IMR-90 (cell line): ENCODE measurements at regions not wholly inside any gene's neighbourhood (a gene's known extent, or its start where the extent isn't known, plus 50 kb on each side); places are given as distances from the start of the nearest gene placed in this dataset.

Experiments used
- ATAC-seq: fragments of 200-7000 bp; cut with Tn5 transposase; 2 replicates; pipeline ENCODE4 v1.9.1; 2020; ENCODE audit warnings: low read depth, mild to moderate bottlenecking, moderate library complexity
- BruUV-seq: library from RNA; stranded (reverse); fragments of 400-500 nt; replicated peaks from 2 replicates; lab custom pipeline; 2021; lab: Mats Ljungman, UMichigan
- CTCF ChIA-PET: fragments of 300-600 bp; formaldehyde crosslinking; extraction: SDS; loops from one replicate; lab custom pipeline; 2021; ENCODE audit warnings: antibody characterized with exemption; lab: Yijun Ruan, JAX
- POLR2A ChIA-PET: fragments of 300-600 bp; sonication (Branson Sonifier 250); formaldehyde crosslinking; loops from one replicate; lab custom pipeline; 2022; ENCODE audit warnings: antibody characterized with exemption; ENCODE audit not compliant: unreplicated experiment; lab: Charles Lee
- DNase-seq: peaks from one replicate; pipeline ENCODE4 v3.0.0; 2013
- H2AFZ ChIP-seq: replicated peaks from 2 replicates; pipeline ENCODE3; 2013; ENCODE audit warnings: low read length, mild to moderate bottlenecking; ENCODE audit not compliant: poor library complexity
- H2AK5ac ChIP-seq: 2 replicates; pipeline ENCODE4 v1.6.1; 2013; ENCODE audit warnings: low read depth, low read length, inconsistent platforms
- H2AK9ac ChIP-seq: replicated peaks from 2 replicates; pipeline ENCODE3; 2013; ENCODE audit warnings: mild to moderate bottlenecking, low read depth, low read length, moderate library complexity; ENCODE audit not compliant: poor library complexity
- H2BK120ac ChIP-seq: 2 replicates; pipeline ENCODE4 v1.6.1; 2013; ENCODE audit warnings: low read depth, low read length, inconsistent platforms
- H2BK15ac ChIP-seq: 3 replicates; pipeline ENCODE4 v1.6.1; 2013; ENCODE audit warnings: low read depth, low read length, inconsistent platforms
- H2BK20ac ChIP-seq: 2 replicates; pipeline ENCODE4 v1.6.1; 2013; ENCODE audit warnings: low read depth, mild to moderate bottlenecking, inconsistent platforms, low read length, moderate library complexity
- H2BK5ac ChIP-seq: 2 replicates; pipeline ENCODE4 v1.6.1; 2013; ENCODE audit warnings: mild to moderate bottlenecking, low read depth, low read length, inconsistent platforms; ENCODE audit not compliant: poor library complexity, severe bottlenecking
- H3K14ac ChIP-seq: replicated peaks from 2 replicates; pipeline ENCODE4 v1.6.1; 2013; ENCODE audit warnings: low read depth, low read length, inconsistent platforms
- H3K18ac ChIP-seq: 2 replicates; pipeline ENCODE4 v1.6.1; 2013; ENCODE audit warnings: low read depth, low read length, control low read depth
- H3K23ac ChIP-seq: 2 replicates; pipeline ENCODE4 v1.6.1; 2013; ENCODE audit warnings: low read depth, low read length, inconsistent platforms
- H3K27ac ChIP-seq: 2 replicates; pipeline ENCODE4 v1.5.1; 2013; ENCODE audit warnings: mild to moderate bottlenecking, control low read depth, low read length; ENCODE audit not compliant: insufficient read depth
- H3K27me3 ChIP-seq: 2 replicates; pipeline ENCODE4 v1.6.1; 2013; ENCODE audit warnings: low read length; ENCODE audit not compliant: control insufficient read depth, insufficient read depth
- H3K36me3 ChIP-seq: 2 replicates; pipeline ENCODE4 v1.6.1; 2013; ENCODE audit warnings: low read length, mixed read lengths; ENCODE audit not compliant: control insufficient read depth, insufficient read depth
- H3K4ac ChIP-seq: 2 replicates; pipeline ENCODE4 v1.6.1; 2013; ENCODE audit warnings: low read depth, low read length, inconsistent platforms
- H3K4me1 ChIP-seq: 2 replicates; pipeline ENCODE4 v1.6.1; 2013; ENCODE audit warnings: low read length, mixed read lengths; ENCODE audit not compliant: control insufficient read depth, insufficient read depth
- H3K4me2 ChIP-seq: 2 replicates; pipeline ENCODE4 v1.6.1; 2013; ENCODE audit warnings: low read depth, mild to moderate bottlenecking, control low read depth, low read length, moderate library complexity
- H3K4me3 ChIP-seq: 2 replicates; pipeline ENCODE4 v1.5.1; 2013; ENCODE audit warnings: low read depth, mild to moderate bottlenecking, control low read depth, low read length, moderate library complexity; ENCODE audit not compliant: insufficient read depth
- H3K56ac ChIP-seq: 2 replicates; pipeline ENCODE4 v1.6.1; 2013; ENCODE audit warnings: low read length, inconsistent platforms; ENCODE audit not compliant: insufficient read depth; ENCODE audit errors: extremely low read depth
- H3K79me1 ChIP-seq, 2 experiments: 2 replicates each; pipeline ENCODE4 v1.6.1; 2013; ENCODE audit warnings: low read length in 2 of 2, inconsistent platforms in 1 of 2, low read depth in 1 of 2
- H3K9ac ChIP-seq: 2 replicates; pipeline ENCODE4 v1.6.1; 2013; ENCODE audit warnings: low read depth, low read length, control low read depth
- H3K9me1 ChIP-seq: 2 replicates; pipeline ENCODE4 v1.6.1; 2013; ENCODE audit warnings: low read length, inconsistent platforms; ENCODE audit not compliant: insufficient read depth
- H3K9me3 ChIP-seq: 2 replicates; pipeline ENCODE4 v1.6.1; 2013; ENCODE audit warnings: low read length; ENCODE audit not compliant: control insufficient read depth, insufficient read depth
- H4K20me1 ChIP-seq: 2 replicates; pipeline ENCODE4 v1.6.1; 2013; ENCODE audit warnings: low read length, inconsistent platforms; ENCODE audit not compliant: insufficient read depth
- H4K5ac ChIP-seq: 2 replicates; pipeline ENCODE4 v1.6.1; 2013; ENCODE audit warnings: mild to moderate bottlenecking, low read depth, low read length, control low read depth
- H4K8ac ChIP-seq, 2 experiments: 2 replicates each; pipeline ENCODE4 v1.6.1; 2013; ENCODE audit warnings: low read depth in 2 of 2, low read length in 2 of 2, control low read depth in 1 of 2, inconsistent platforms in 1 of 2
- H4K91ac ChIP-seq: 2 replicates; pipeline ENCODE4 v1.6.1; 2013; ENCODE audit warnings: low read depth, low read length, inconsistent platforms; ENCODE audit not compliant: insufficient read depth
- BHLHE40 ChIP-seq: fragments of 150-350 bp; IDR thresholded peaks from 2 replicates; pipeline ENCODE4 v1.6.1; 2016; ENCODE audit warnings: mild to moderate bottlenecking, low read depth, low read length
- CHD1 ChIP-seq: IDR thresholded peaks from 2 replicates; pipeline ENCODE4 v1.6.1; 2012; ENCODE audit warnings: low read depth, low read length, improper control_type of control experiment
- CTCF ChIP-seq: conservative IDR thresholded peaks from 2 replicates; pipeline ENCODE4 v1.5.1; 2012; ENCODE audit warnings: mild to moderate bottlenecking, low read depth, low read length, improper control_type of control experiment
- MAFK ChIP-seq: IDR thresholded peaks from 2 replicates; pipeline ENCODE4 v1.6.1; 2012; ENCODE audit warnings: low read depth, low read length, improper control_type of control experiment
- NFE2L2 ChIP-seq: fragments of 150-350 bp; IDR thresholded peaks from 2 replicates; pipeline ENCODE4 v1.6.1; 2016; ENCODE audit warnings: low read depth, mild to moderate bottlenecking, low read length
- POLR2A ChIP-seq: IDR thresholded peaks from 2 replicates; pipeline ENCODE4 v1.6.1; 2012; ENCODE audit warnings: mild to moderate bottlenecking, low read depth, low read length
- RFX5 ChIP-seq: IDR thresholded peaks from 2 replicates; pipeline ENCODE4 v1.8.0; 2012; ENCODE audit warnings: low read depth, mild to moderate bottlenecking, low read length, moderate library complexity
- WGBS, 2 experiments: methylation state at CpG; one replicate each; pipeline versions ENCODE4 v1.1.5 to v1.1.7; 2013; ENCODE audit warnings: missing lambda C conversion rate in 2 of 2; ENCODE audit not compliant: insufficient read length in 1 of 2; ENCODE audit errors: extremely low coverage in 2 of 2; 5-methylcytosine and 5-hydroxymethylcytosine counted together
- dilution Hi-C: fragments of 300-500 bp; cut with HindIII; formaldehyde crosslinking; loops from one replicate; pipeline ENCODE4 v1.14.3; 2018; ENCODE audit warnings: low sequenced_read_pairs; ENCODE audit not compliant: unreplicated experiment
- in situ Hi-C: fragments of 300-500 bp; cut with MboI; formaldehyde crosslinking; loops from 3 replicates; pipeline ENCODE4 v1.14.3; 2019; ENCODE audit warnings: low sequenced_read_pairs, inconsistent platforms, mixed read lengths
- intact Hi-C: fragments of 100-400 bp; cut with micrococcal nuclease; formaldehyde crosslinking; loops from 2 replicates; pipeline ENCODE4 v1.10.0; 2022
- TF ChIP-seq, protein P1 (sequence below): fragments of 150-350 bp; IDR thresholded peaks from 2 replicates; pipeline ENCODE4 v1.6.1; 2017; ENCODE audit warnings: mild to moderate bottlenecking, antibody characterized with exemption, low read length, low read depth

DNA sequence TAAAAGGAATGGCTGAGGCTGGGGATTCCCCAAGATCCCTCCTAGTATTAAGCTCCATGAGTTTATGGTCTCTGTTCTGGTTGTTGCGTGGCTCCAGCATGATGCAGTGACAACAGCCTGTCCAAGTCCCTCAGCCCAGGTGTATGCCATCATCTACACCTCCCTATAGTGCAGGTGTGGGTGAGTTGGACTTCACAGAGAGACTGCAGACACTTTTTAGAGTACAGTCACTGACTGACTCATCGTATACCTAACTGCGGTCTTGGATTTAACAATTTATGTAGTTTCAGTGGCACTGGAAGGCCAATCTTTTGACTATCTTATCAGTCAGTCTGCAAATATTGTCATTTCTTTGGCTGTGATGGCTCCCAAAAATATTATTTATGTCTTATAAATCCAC, 415.0 kb downstream of the TMX3 start:
- H4K20me1 ChIP-seq = no peaks in the 10 kb centered on the region
- no peak overlapping the region for H2AK9ac ChIP-seq
- no peak for TF ChIP-seq POLR2A
- no peak for TF ChIP-seq RFX5
- no peak for TF ChIP-seq CHD1
- no peak for TF ChIP-seq CTCF
- TF ChIP-seq, protein P1, sequence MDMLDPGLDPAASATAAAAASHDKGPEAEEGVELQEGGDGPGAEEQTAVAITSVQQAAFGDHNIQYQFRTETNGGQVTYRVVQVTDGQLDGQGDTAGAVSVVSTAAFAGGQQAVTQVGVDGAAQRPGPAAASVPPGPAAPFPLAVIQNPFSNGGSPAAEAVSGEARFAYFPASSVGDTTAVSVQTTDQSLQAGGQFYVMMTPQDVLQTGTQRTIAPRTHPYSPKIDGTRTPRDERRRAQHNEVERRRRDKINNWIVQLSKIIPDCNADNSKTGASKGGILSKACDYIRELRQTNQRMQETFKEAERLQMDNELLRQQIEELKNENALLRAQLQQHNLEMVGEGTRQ = no peak
- no peak for TF ChIP-seq NFE2L2
- no peak for TF ChIP-seq MAFK
- no peak for TF ChIP-seq BHLHE40
- H2AK5ac ChIP-seq = no peak overlapping the region
- no peak overlapping the region for H3K18ac ChIP-seq
- H3K79me1 ChIP-seq = no peaks in the 10 kb centered on the region
- no peak overlapping the region for H4K5ac ChIP-seq
- no peak overlapping the region for H2BK120ac ChIP-seq
- WGBS, 2 experiments = no CpG with 5 or more reads among the region's 3 CpGs
- H3K9me3 ChIP-seq = no peaks in the 10 kb centered on the region
- H3K9ac ChIP-seq = no peak overlapping the region
- no peak overlapping the region for H3K23ac ChIP-seq
- no peak overlapping the region for H2AFZ ChIP-seq
- H3K36me3 ChIP-seq = no peaks in the 10 kb centered on the region
- H3K4ac ChIP-seq = no peak overlapping the region
- H2BK20ac ChIP-seq = no peak overlapping the region
- no peak overlapping the region for H3K4me3 ChIP-seq
- no peaks in the 10 kb centered on the region for H3K27me3 ChIP-seq
- H3K27ac ChIP-seq = no peak overlapping the region
- in situ Hi-C loops = no loop called here
- dilution Hi-C loops = no loop called here
- ChIA-PET POLR2A (no interaction called here), CTCF (no interaction called here)
- no TSS peak for BruUV-seq
- H3K4me2 ChIP-seq = no peak overlapping the region
- H3K56ac ChIP-seq = no peak overlapping the region
- H2BK5ac ChIP-seq = no peak overlapping the region
- no peaks in the 10 kb centered on the region for H3K4me1 ChIP-seq
- H4K8ac ChIP-seq = no peak overlapping the region
- DNase-seq = peak; percentile 33
- no peak for ATAC-seq
- peaks cover 3% of the 10 kb centered on the region; the same call in 1 of the 2 replicates for H3K9me1 ChIP-seq
- H2BK15ac ChIP-seq = no peak overlapping the region
- intact Hi-C loops = no loop called here
- 0 out of 2 replicates have a peak overlapping the region, but pooled peaks have one; percentile 41 for H3K14ac ChIP-seq
- H4K91ac ChIP-seq = no peak overlapping the region
